Loucy (cell line): ENCODE measurements at regions not wholly inside any gene's neighbourhood (a gene's known extent, or its start where the extent isn't known, plus 50 kb on each side); places are given as distances from the start of the nearest gene placed in this dataset.

Source experiments
- CTCF ChIP-seq: fragments of 200-600 bp; sonication (generic); conservative IDR thresholded peaks from 2 replicates; pipeline ENCODE4 v1.5.1; 2014; ENCODE audit warnings: mild to moderate bottlenecking, antibody characterized with exemption, low read length
- EZH2phosphoT487 ChIP-seq: fragments of 200-600 bp; IDR thresholded peaks from 2 replicates; pipeline ENCODE4 v1.6.1; 2018; ENCODE audit warnings: antibody characterized with exemption, mild to moderate bottlenecking, moderate library complexity, borderline replicate concordance

- TF ChIP-seq CTCF (no peak), EZH2phosphoT487 (no peak)
Measured at GRCh38 chr10:90579602-90580242, 278.1 kb downstream of the HTR7 start.
